GM10266 (cell line): ENCODE measurements at regions not wholly inside any gene's neighbourhood (a gene's known extent, or its start where the extent isn't known, plus 50 kb on each side); places are given as distances from the start of the nearest gene placed in this dataset.

Experiments
- DNase-seq: peaks from one replicate; pipeline ENCODE4 v3.0.0; 2012; ENCODE audit errors: extremely low spot score
- CTCF ChIP-seq: IDR thresholded peaks from 2 replicates; pipeline ENCODE4 v1.5.1; 2012; ENCODE audit warnings: mild to moderate bottlenecking, low read depth; ENCODE audit not compliant: control insufficient read depth, insufficient read depth; ENCODE audit errors: missing control alignments

DNA sequence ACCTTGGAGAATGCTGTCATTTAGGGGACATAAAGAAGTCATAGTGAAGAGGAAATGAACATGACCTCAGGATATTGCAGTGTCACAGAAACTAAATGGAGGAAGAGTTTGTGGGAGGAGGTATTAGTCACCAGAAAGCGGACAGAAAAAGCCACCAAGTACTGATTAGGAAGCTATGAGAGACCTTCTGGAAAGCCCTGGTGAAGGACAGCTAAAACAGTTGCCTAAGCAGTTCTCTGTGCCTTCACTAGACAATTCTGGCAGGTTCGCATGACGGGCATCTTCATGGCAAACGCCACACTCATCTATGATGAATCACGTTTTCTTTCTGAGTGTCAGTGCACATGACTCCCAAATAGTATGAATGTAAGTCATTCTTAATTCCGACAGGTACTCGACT lies 325.8 kb downstream of the C11orf87 start:
- peak; percentile 14 for DNase-seq
- no peak for TF ChIP-seq CTCF

- no peak for DNase-seq
- no peak for TF ChIP-seq CTCF
Measured at GRCh38 chr11:109749476-109749875, 327.5 kb downstream of the C11orf87 start.

DNA sequence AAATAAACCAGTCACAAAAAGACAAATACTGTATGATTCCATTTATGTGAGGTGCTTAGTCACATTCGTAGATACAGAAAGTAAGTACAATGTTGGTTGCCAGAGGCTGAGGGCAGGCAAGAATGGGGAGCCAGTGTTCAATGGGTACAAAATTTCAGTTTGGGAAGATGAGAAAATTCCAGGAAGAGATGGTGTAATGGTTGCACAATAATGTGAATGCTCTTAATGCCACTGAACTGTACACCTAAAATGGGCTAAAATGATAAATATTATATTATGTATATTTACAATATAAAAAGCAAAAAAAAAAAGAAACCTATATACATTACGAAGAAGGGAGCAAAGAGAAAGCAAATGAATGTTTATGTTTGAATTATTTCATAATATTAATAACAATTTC lies 329.0 kb downstream of the C11orf87 start:
- no peak for DNase-seq
- TF ChIP-seq CTCF = no peak

DNA sequence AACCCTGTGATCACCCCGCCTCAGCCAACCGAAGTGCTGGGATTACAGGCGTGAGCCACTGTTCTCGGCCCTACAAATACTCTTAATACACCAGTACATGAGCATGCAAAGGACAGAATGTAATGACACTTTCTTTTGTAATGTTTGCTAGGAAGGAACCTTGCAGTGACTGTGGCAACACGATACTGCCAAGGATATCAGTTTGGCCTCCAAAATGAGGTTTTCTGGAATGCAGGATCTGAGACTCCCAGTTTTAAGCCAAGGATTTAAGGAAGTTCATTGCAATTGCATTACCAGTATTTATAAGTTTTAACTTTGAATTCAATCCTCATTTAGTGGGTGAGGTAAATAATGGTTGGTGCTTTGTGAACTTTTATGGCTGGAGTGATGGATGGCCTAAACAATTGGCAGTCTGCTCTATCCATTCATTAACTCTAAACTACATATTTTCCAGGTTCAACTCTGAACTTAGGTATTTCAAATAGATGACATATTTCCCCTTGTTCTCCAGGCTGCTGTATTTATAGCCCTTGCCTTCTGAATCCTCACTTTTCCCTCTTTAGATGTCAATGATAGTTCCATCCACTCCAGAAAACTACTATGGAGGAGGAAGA lies 330.3 kb downstream of the C11orf87 start:
- DNase-seq = no peak
- TF ChIP-seq CTCF = no peak

DNA sequence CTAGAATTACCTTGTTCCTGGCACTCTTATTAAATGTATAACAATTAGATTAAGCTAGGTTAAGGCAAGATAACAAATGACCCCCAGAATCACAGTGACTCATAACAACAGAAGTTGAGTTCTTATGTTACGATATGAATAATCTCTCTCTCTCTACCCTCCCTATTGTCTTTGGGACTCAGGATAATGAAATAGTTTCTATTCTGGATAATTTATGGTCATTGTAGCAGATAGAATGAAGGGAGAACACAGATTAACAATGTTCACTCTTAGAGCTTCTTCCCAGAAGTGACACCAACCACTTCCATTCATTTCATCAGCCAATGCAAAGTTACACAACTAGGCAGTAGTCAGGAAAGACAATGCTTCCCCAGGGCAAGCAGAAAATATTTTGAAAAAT lies 334.5 kb downstream of the C11orf87 start:
- DNase-seq = no peak
- no peak for TF ChIP-seq CTCF

- no peak for TF ChIP-seq CTCF
- DNase-seq = no peak
Measured at GRCh38 chr11:109756951-109757350, 335.0 kb downstream of the C11orf87 start.

- TF ChIP-seq CTCF = no peak
- DNase-seq = no peak
Measured at GRCh38 chr11:109762546-109762945, 330.6 kb upstream of the ZC3H12C start.
